ENCODE measurements at regions not wholly inside any gene's neighbourhood (a gene's known extent, or its start where the extent isn't known, plus 50 kb on each side); places are given as distances from the start of the nearest gene placed in this dataset.

DNA sequence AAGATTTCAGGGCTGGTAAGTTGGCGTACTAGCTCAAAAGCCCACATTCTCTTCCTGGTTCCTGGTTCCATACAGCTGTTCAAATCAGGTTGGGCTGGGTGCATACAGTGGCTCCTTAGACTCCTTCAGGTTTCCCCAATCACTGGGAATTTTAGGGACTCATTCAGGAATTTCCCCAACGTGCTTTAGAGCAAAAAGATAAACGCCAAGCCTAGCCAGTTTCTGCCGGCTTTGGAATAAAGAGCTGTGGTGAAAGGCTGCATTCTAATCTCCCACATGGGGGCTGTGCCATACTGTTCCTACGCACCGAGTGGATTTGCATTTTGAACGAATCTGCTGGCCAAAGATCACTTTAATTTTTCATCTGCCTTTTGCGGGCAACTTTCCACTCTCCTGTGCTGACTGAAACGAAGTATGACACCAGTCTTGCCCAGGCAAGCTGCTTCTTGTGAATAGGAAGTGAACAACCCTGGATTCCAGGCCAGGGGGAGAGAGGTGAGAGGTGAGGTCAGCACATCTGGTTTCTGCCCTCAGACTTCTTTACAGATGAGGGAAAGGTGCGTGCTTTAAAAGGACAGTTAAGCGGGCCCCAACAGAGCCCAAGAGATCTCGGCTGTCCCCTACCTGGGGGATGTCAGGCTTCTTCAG is 184.2 kb upstream of the PDZRN3 start:
- no peak for TF ChIP-seq CTCF (optimal IDR thresholded peaks at IDR 0.05 in 1 of 3, IDR thresholded peaks at IDR 0.05 in 1 of 3, conservative IDR thresholded peaks at IDR 0.05 in 1 of 3; ENCODE audit: extremely low read depth in 1 of 3, insufficient read depth in 2 of 3, low read length in 3 of 3)
- no peak for TF ChIP-seq EZH2 (IDR thresholded peaks at IDR 0.05; ENCODE audit: low read length)
